Stimulated activated CD8-positive, alpha-beta memory T cell treated with anti-CD3 and anti-CD28 coated beads, Interleukin-4, amount 100 ng/mL, for 48 hours (primary cell): ENCODE measurements at regions not wholly inside any gene's neighbourhood (a gene's known extent, or its start where the extent isn't known, plus 50 kb on each side); places are given as distances from the start of the nearest gene placed in this dataset.
"Not testable (repeated sequence)": the region's sequence is repeated elsewhere in the genome, so short reads cannot be mapped to it uniquely, and the experiment has no call there.

ENCODE experiments used
- DNase-seq: peaks from one replicate; pipeline ENCODE4 v3.0.0-alpha.2; 2020

- no peak for DNase-seq
These were observed 493.4 kb downstream of the MATN1 start for GRCh38 chr1:30229960-30230359.

DNA sequence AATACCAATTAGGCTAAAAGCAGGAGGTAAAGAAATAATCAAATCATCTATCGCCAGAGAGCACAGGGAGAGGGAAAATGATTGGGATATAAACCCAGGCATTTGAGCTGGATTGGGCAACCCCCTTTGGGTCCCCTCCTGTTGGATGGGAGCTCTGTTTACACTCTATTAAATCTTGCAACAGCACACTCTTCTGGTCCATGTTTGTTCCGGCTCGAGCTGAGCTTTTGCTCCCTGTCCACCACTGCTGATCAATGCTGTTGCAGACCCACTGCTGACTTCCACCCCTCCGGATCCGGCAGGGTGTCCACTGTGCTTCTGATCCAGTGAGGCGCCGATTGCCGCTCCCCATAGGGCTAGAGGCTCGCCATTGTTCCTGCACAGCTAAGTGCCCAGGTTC is 493.8 kb downstream of the MATN1 start:
- DNase-seq = no peak

DNA sequence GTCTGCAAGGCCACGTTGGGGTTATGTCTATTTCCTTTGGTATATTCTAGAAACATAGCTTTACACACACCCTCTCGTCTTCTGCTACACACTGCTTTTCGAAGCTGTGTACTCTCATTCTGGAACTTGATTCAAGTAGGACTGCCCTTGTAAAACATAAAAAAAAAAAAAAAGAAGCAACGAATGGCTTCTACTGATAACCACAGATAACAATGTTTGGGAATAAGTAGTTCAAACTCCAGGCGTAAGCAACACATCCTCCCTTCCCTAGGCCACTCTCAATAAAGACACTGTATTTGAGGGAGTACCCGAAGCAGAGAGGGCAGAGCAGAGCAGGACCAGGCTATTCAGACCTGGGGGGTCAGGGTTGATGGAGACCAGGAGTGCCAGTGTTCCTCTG is 496.7 kb downstream of the MATN1 start:
- no peak for DNase-seq

DNA sequence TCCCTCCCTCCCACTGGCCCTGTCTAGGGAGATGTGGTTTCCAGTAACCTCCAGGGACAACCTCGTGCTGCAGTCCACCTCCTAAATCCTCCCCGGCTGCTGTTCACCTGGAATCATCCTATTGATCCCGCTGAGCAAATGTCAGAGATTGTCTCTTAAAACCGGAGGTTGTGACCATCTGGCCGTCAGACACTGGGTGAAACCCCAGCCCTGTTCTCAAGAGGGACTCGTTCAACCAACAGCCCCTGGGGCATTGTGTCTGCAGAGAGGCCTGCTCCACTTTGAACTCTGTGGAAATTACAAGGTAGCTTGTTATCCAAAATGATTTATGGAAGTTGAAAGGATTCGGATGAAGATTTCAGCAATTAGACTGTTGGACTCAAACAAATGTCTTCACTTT is 498.0 kb downstream of the MATN1 start:
- no peak for DNase-seq

DNA sequence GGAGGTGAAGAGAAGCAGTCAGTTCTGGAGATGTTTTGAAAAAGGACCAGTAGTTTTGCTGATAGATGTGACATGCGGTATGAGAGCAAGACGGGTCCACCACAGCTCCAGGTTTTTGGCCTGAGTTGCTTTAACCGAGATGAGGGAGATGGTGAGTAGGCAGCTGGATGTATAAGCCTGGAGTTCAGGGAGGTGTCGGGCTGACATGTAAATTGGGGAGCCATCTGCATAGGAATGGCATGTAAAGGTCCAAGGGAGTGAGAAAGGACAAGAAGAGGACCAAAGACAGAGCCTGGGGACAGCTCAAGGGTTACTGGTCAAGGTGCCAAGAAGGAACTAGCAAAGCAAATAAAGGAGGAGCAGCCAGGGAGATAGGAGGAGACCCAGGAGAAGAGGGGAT is 503.7 kb downstream of the MATN1 start:
- no peak for DNase-seq

DNA sequence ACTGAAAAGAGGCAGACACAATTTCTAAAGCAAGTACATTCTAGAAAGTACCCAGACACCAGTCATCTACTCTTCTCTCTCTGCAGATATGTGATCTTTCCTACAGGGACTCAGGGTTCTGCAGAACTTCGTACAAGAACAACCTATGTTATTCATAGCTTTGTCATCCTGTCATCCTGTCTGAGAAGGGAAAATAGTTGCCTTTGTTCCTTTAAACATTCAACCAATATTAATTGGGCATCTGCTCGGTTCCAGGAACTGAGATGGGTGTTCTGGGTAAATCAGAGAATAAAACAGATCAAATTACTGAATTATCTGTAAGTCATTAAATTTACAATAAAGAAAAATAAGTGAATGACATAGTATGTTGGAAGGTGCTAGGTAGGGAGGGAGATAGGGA is 504.9 kb downstream of the MATN1 start:
- no peak for DNase-seq

- DNase-seq = no peak
These were observed 506.8 kb downstream of the MATN1 start for GRCh38 chr1:30216602-30217001.

- no peak for DNase-seq
These were observed 509.4 kb downstream of the MATN1 start for GRCh38 chr1:30213936-30214335.

- DNase-seq = not testable (repeated sequence)
These were observed 515.4 kb downstream of the MATN1 start for GRCh38 chr1:30207962-30208361.

- not testable (repeated sequence) for DNase-seq
These were observed 516.8 kb downstream of the MATN1 start for GRCh38 chr1:30206631-30207030.

DNA sequence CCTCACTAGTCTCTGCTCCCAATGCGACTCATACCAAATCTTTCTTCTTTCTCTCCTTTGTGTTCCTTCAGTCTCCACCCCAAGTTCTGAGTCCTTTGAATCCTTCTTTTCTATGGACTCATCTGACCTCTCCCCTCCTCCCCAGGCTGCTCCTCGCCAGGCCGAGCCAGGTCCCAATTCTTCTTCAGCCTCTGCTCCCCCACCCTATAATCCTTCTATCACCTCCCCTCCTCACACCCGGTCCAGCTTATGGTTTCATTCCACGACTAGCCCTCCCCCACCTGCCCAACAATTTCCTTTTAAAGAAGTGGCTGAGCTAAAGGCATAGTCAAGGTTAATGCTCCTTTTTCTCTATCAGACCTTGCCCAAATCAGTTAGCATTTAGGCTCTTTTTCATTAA is 518.5 kb downstream of the MATN1 start:
- DNase-seq = not testable (repeated sequence)

GRCh38 chr1:30201015-30201414 is 522.4 kb downstream of the MATN1 start:
- no peak for DNase-seq

GRCh38 chr1:30200161-30200560 is 523.2 kb downstream of the MATN1 start:
- DNase-seq = no peak

- no peak for DNase-seq
These were observed 523.8 kb downstream of the MATN1 start for GRCh38 chr1:30199563-30199962.

GRCh38 chr1:30198795-30199403 is 524.5 kb downstream of the MATN1 start:
- DNase-seq = no peak

DNA sequence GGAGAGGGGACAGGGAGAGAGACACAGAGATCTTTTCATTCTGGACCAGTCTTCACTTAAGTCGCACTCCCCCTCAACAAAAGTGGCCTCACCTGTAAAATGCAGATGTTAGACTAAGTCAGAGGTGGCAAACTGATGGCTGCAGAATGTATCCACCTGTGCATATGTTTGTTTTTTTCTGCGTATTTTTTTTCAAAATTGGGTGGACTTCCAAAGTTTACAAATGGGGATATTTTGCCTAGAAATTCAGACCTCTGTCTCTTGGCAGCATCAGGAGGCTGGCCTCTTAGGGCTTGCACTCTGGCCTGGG is 525.0 kb downstream of the MATN1 start:
- no peak for DNase-seq

DNA sequence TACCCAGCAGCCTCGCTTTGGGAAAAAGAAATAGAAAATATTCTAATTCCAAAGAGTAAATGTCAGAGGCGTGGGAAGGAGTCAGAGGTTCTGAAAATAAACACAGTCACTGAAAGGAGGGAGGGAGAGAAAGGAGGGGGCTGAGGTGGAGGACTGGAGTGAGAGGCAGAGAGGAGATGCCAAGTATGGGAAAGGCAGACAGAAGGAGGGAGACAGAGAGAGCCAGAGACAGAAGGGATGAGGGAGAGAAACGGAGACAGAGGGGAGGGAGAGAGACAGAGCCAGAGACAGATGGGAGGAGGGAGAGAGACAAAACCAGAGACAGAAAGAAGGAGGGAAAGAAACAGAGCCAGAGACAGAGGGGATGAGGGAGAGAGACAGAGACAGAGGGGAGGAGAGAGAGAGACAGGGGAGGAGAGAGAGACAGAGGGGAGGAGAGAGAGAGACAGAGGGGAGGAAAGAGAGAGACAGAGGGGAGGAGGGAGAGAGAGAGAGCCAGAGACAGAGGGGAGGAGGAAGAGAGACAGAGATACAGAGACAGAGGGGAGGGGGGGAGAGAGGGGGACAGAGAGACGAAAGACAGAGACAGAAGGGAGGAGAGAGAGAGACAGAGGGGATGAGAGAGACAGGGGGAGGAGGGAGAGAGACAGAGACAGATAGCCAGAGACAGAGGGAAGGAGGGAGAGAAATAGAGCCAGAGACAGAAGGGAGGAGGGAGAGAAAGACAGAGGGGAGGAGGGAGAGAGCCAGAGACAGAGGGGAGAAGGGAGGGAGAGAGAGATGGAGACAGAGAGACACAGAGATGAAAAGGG is 525.5 kb downstream of the MATN1 start:
- DNase-seq = no peak

GRCh38 chr1:30196872-30197638 is 526.3 kb downstream of the MATN1 start:
- no peak for DNase-seq

GRCh38 chr1:30196457-30196856 is 526.9 kb downstream of the MATN1 start:
- DNase-seq = no peak

GRCh38 chr1:30195424-30196134 is 527.8 kb downstream of the MATN1 start:
- no peak for DNase-seq

GRCh38 chr1:30194741-30195423 is 528.5 kb downstream of the MATN1 start:
- DNase-seq = no peak

DNA sequence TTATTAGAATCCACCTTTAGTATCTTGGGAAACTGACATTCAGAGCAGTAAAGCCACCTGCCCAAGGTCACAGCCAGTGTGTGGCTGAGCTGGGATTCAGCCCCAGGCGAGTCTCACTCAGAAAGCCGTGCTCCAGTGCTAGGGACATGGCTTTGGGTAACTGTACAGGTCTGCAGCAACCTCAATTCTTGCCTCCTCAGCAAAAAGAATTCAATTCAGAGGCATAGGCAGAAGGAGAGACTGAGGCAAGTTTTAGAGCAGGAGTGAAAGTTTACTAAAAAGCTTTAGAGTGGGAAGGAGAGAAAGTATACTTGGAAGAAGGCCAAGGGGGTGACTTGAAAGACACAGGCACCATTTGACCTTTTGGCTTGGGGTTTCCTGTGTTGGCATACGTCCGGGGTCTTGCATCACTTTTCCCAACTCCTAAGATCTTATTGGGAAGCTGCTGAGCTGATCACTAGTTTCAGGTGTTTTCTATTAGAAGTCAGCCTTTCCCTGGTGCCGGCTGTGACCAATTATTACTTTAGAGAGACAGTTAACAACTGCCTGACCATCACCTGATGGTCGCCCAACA is 529.3 kb downstream of the MATN1 start:
- no peak for DNase-seq
